EH (cell line): ENCODE measurements at regions not wholly inside any gene's neighbourhood (a gene's known extent, or its start where the extent isn't known, plus 50 kb on each side); places are given as distances from the start of the nearest gene placed in this dataset.
A peak's percentile ranks its signal among the peaks of the same experiment; 100 is the strongest.
"Not testable (repeated sequence)": the region's sequence is repeated elsewhere in the genome, so short reads cannot be mapped to it uniquely, and the experiment has no call there.

Source experiments
- DNase-seq: peaks from one replicate; pipeline ENCODE4 v3.0.0-alpha.2; 2015; ENCODE audit warnings: low read depth

DNA sequence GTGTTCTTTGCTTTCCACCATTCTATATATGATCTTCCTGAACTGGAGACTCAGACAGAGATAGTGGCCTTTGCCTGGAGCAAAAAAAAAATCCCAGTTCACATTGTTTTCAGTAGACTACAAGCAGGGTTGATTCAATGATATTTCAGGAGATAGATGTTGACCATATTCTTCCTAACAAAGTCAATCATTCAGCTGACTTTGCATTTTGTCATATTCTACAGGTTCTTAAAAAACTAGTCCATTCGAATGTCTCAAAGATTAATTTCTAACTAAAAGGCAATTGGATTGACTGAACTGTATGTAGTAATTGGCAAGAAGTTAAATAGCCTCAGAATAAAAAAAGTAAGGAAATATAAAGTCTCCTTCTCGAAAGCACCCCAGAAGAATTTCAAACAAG, 479.5 kb downstream of the NKX6-1 start:
- DNase-seq: no peak

DNA sequence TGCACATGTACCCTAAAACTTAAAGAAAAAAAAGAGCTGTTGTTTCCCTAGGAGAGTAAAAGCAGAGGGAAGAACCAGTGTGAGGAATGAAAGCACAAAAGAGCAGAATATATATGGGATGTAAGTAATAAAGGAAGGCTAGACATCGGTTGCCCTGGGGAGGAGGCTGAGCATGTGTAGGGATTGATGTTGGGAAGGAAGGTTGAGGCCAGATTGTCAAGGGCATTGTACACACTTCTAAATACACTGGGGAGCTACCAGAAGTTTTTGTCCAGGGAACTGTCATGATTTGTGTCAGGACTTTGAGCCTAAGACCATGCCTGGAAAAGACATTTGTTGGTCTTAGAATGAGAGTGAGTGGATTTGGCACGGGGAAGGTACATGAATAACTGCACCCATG, 467.1 kb downstream of the GPAT3 start:
- no peak for DNase-seq

- DNase-seq: no peak
These were observed 466.1 kb downstream of the GPAT3 start for GRCh38 chr4:84001876-84002569.

DNA sequence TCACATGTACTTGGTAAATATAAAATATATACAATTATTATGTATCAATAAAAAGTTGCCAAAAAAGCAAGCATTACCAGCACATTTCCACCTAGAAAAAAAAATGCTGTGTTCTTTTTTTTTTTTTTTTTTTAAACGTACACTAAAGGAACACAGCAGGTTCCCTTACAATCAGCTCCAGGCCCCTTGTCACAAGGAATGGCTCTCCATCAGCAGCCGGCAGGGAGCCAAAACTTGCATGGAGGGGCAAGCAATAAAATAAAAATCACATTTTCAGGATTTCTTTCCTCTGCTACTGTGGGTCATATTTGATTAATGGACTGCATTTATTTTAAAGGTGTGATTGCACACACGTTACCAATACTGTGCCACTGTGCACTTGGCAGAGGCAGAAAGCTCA, 460.3 kb downstream of the GPAT3 start:
- DNase-seq: no peak

DNA sequence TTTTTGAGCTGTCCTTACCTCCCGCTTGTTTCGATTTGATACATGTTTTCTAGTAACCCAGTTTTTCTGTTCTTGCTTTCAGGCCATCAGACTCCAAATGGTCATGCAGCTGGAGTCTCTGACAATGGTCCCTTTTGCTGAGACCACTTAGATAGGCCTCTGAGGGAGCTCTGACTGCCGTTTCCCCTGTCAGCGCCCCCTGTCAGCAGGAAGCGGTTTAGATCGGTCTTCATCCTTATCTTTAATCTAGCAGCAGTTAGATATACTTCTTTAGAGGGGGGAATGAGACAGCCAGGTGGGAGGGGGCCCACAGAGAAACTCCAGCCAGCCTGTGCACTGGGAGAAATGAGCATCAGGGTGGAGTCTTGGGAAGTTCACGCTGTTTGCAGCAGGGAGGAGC, 457.9 kb downstream of the GPAT3 start:
- peak; percentile 6 for DNase-seq

GRCh38 chr4:83989835-83990234, 453.9 kb downstream of the GPAT3 start:
- DNase-seq: no peak

DNA sequence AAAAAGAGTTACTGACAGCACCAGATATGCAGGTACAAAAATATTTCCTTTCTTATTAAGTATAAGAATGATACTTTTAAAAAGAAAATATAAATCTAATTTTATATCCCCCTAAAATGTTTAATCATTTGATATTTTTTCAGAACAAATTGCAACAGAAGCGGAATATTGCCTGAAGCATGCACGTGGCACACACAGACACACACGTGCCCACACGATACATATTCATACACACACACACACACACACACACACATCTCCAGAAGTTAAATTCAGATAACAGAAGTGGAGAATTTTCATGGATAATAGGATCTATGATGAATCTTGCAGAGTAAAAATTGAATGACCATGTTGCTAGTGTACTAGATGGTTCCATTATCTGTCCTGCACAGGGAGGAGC, 445.2 kb downstream of the GPAT3 start:
- no peak for DNase-seq

- no peak for DNase-seq
These were observed 443.9 kb downstream of the GPAT3 start for GRCh38 chr4:83979773-83980172.

DNA sequence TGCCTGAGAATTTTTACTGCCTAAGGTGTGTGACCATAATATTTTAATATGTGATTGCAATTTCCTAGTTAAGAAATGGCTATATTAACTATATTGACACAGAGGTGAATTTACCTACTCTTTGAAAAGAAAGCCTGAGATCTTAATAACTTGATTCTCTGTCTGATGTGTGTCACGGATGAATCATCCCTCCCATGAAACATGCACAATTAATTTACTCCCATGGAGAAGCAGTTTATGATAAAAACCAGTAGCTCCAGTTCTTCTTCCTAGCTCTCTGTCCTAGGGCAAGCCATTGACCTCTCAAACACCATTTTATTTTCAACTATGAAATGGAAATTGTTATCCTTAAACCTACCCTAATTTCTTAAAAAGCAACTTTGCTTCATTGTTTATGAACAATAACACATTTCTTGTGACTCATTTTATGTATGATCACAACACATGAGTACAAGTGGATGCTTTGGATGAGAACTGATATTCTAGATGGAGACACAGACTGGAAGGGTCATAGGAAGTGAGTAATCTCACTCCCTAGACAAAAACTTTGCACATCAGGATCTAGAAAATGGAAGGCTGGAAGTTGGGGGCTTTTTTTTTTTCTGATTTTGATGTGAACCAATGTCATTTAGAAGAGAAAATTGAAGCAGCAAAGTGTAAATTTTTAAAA, 438.3 kb downstream of the GPAT3 start:
- peak; percentile 6 for DNase-seq

DNA sequence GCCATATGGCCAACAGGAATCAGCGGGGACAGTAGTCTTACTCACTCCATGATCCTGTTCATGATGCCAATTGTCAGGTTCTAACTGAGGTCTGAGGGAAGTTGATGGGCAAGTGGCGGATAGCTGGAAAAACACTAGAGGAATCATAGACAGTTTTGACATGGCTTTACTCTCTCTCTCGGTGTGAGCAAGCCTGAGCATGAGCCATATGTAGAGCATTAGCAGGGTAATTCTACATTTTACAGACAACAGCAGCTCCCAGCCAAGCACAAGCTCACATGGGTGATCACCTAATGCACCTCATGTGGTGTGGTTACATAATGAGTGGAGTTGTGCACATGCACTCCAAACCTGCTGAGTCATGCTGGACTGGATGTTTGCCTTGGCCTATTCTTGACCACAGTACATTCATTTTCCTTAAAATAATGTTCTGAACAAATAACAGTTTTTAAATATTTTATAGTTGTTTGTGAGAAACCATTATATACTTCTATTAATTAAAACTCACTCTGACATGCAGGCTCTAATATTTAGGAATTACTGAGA, 429.2 kb downstream of the GPAT3 start:
- DNase-seq: peak; percentile 34

- no peak for DNase-seq
These were observed 426.6 kb downstream of the GPAT3 start for GRCh38 chr4:83962492-83962891.

DNA sequence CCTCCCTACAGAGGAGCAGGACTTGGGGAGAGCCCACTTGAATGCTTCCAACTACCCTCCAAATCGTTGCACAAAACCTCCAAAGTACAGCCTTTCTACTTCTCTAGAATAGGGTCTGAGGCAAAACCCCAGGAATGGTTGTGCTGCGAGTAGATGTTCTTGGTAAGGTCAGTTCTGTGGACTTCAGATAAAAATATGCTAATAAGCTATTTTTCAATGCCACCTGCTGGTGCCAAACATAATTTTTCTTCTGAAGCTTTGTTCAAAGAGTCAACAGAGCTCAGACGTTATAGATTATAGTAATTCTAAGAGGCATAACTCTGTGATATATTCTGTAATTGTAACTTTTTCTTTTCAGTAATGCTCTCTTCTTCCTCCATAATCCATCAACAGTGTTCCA, 425.7 kb downstream of the GPAT3 start:
- DNase-seq: peak; percentile 44

GRCh38 chr4:83959160-83959559, 423.3 kb downstream of the GPAT3 start:
- DNase-seq: no peak

DNA sequence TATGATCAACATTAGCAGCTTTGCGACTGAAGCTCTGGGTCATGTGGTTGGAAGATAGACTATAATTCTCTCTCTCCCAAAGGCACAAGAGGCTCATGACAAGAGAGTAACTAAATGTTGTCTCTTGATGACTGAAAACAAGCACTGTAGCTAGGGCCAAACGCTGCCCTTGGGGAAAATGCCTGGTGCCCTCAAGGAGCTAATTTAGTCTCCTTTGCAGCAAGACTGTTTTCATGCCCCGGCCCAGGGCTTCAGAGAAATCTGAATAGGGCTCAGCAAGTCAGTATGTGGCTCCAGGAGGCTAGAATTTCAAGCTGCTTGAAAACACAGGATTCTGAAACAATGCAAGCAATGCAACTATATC, 411.9 kb downstream of the GPAT3 start:
- DNase-seq: no peak

DNA sequence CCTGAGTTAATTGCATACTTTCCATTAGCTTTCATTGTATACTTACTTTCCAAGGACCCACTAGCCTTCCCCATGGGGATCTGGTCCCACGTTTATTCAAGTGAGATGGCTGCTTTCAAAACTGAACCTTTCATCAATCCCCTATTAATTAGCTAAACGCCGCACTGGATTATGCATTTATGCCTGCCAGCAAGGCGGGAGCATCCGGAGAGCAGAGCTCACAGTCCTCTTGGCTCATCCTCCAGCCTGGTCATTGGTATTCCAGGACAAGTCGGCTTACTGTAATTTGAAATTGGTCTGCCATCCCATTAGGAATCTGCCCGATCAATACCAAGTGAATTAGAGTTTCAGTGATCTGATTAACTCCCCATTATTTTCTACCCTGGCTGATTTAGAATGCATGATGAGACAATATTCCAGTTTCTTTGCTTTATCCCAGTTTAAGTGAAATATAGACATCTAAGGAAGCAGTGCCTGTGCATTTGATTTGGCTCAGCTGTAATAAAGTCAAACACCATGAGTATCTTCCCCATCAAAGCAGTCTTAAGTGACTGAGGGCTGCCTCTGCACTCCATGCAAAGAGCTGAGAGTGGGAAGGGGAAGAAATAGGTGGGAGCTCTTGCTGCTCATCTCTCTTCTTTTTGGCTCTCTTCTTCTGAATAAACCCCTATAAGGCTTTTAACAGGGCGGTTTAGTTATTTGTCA, 411.4 kb downstream of the GPAT3 start:
- DNase-seq: no peak

DNA sequence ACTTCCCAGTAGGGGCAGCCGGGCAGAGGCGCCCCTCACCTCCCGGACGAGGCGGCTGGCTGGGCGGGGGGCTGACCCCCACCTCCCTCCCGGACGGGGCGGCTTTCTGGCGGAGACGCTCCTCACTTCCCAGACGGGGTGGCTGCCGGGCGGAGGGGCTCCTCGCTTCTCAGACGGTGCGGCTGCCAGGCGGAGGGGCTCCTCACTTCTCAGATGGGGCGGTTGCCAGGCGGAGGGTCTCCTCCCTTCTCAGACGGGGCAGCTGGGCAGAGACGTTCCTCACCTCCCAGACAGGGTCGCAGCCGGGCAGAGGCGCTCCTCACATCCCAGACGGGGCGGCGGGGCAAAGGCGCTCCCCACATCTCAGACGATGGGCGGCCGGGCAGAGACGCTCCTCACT, 407.8 kb downstream of the GPAT3 start:
- DNase-seq: not testable (repeated sequence)

- DNase-seq: no peak
These were observed 397.0 kb downstream of the GPAT3 start for GRCh38 chr4:83932750-83933391.

GRCh38 chr4:83931659-83932438, 395.9 kb downstream of the GPAT3 start:
- DNase-seq: no peak

DNA sequence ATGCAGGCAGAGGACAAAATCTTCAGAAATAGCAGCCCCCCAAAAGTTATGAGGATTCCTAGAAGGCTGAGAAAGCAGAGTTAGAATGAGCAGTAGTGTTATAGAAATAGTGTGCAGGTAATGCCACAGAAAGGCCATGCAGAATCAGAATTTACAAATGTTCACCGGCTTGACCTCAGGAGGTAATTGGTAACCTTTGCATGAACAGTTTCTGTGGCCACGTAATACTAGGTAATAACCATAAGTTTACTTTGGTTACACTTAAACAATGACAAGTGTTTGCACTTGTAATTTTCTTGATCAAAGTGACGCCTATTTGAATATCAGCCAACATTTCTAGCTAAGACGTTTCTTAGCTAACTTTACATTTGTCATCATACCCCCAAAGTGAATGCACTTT, 393.6 kb downstream of the GPAT3 start:
- no peak for DNase-seq

- DNase-seq: no peak
These were observed 391.0 kb downstream of the GPAT3 start for GRCh38 chr4:83926950-83927349.

DNA sequence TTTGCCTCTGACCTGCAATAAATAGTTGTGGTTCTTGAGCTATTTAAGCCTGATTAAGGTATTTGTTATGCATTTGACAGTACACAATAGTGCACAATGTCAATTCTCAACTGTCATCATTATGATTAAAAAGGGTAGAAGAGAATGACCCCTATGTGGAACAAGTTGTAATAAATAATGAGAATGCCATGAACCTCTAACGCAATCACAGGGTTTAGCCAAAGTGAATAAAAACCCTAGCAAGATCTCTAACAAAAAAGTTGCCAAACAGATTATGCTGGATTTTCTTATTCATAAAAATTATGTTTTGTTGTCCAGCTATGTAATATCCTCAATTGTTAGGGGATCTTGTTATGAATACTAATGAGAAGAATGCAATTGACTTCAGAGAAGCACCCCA, 387.4 kb downstream of the GPAT3 start:
- no peak for DNase-seq

DNA sequence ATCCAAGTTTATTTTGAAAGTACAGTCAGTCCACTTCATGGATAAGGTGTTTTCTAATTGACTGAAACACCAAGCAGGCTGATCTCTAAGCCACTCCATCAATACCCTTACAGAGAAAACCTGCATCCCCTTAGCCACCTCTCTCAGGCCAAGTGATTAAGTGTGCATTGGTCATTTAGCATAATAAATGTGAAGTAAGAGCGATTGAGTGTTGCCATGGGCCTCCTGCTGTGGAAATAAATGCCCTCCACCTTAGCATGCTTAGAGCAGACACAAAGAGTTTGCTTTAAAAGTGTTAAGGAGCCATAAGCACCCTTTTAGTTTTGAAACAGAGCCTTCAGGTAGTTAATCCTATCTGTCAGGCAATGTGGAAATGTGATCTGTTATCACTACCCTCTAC, 386.5 kb downstream of the GPAT3 start:
- no peak for DNase-seq
